ENCODE measurements at regions not wholly inside any gene's neighbourhood (a gene's known extent, or its start where the extent isn't known, plus 50 kb on each side); places are given as distances from the start of the nearest gene placed in this dataset.

- no CpG with 5 or more reads among the region's 2 CpGs for WGBS (ENCODE audit: insufficient coverage)
- no peak for DNase-seq (ENCODE audit: low read depth in 4 of 6, low spot score in 6 of 6)
- no peak overlapping the region for H3K27ac ChIP-seq (ENCODE audit: low read depth, low read length)
- peaks cover 2% of the 10 kb centered on the region for H3K27me3 ChIP-seq (ENCODE audit: control insufficient read depth, insufficient read depth, low read length)
- H3K9me3 ChIP-seq (ENCODE audit: control insufficient read depth, insufficient read depth, low read length), result no peaks in the 10 kb centered on the region
- peaks cover 4% of the 10 kb centered on the region for H3K4me1 ChIP-seq (ENCODE audit: control insufficient read depth, insufficient read depth, low read length)
- no peak overlapping the region for H3K4me3 ChIP-seq (ENCODE audit: low read depth, low read length)
- no peaks in the 10 kb centered on the region for H3K36me3 ChIP-seq (ENCODE audit: control insufficient read depth, insufficient read depth, low read length)
These were observed 311.6 kb upstream of the CLINT1 start for GRCh38 chr5:158170534-158170933.

DNA sequence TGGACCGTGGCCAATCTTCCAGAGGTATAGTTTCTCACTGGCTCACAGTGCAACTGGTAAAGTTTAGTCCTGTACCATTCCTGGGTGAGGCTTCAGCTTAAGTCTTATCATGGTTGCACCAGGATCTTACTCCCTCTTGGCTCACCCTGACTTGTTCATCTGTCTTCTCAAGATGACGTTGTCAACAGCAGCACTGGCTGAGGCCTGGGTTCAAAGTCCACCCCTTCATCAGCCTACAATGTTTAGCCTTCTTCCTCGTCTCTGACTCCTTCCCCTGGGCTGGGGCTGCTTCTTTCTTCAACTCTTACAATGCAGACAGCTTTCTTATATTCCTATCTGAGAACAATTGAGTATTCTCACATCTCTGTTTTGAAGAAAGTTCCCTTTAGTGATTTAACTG lies 311.1 kb upstream of the CLINT1 start:
- Histone ChIP-seq H3K4me3 (ENCODE audit: low read depth, low read length) (no peak overlapping the region), H3K36me3 (ENCODE audit: control insufficient read depth, insufficient read depth, low read length) (no peaks in the 10 kb centered on the region), H3K4me1 (ENCODE audit: control insufficient read depth, insufficient read depth, low read length) (no peaks in the 10 kb centered on the region), H3K27me3 (ENCODE audit: control insufficient read depth, insufficient read depth, low read length) (peaks cover 2% of the 10 kb centered on the region), H3K27ac (ENCODE audit: low read depth, low read length) (no peak overlapping the region), H3K9me3 (ENCODE audit: control insufficient read depth, insufficient read depth, low read length) (no peaks in the 10 kb centered on the region)
- WGBS (ENCODE audit: insufficient coverage), result 70% methylated on average over 3 of the region's 3 CpGs
- no peak for DNase-seq (ENCODE audit: low read depth in 4 of 6, low spot score in 6 of 6)

- no peaks in the 10 kb centered on the region for H3K36me3 ChIP-seq (ENCODE audit: control insufficient read depth, insufficient read depth, low read length)
- 76% methylated on average over 4 of the region's 5 CpGs for WGBS (ENCODE audit: insufficient coverage)
These were observed 307.5 kb upstream of the CLINT1 start for GRCh38 chr5:158166424-158166823.

DNA sequence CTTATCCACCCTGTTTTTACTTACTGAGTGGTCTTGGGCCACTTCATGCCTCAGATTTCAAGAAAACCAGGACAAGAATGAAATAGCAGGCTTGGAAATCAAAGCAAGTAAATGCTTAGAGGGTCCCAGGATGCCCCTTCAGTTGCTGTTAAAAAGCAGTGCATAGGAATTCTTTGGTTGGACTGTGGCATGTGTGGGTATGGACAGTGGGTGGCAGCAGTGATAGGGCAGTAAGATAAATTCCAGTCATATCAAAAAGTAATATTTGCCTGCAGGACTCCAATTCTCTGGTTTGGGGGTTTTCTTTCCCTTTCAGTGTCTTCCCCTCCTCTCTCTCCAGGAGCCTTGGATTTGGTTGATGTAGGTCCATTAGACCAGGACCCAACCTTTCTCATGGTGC lies 306.7 kb upstream of the CLINT1 start:
- Histone ChIP-seq H3K4me3 (ENCODE audit: low read depth, low read length) (no peak overlapping the region), H3K4me1 (ENCODE audit: control insufficient read depth, insufficient read depth, low read length) (no peaks in the 10 kb centered on the region), H3K27me3 (ENCODE audit: control insufficient read depth, insufficient read depth, low read length) (no peaks in the 10 kb centered on the region), H3K9me3 (ENCODE audit: control insufficient read depth, insufficient read depth, low read length) (no peaks in the 10 kb centered on the region), H3K27ac (ENCODE audit: low read depth, low read length) (no peak overlapping the region), H3K36me3 (ENCODE audit: control insufficient read depth, insufficient read depth, low read length) (no peaks in the 10 kb centered on the region)
- no peak for DNase-seq (ENCODE audit: low read depth in 4 of 6, low spot score in 6 of 6)

More at GRCh38 chr5:158166424-158166823, 307.5 kb upstream of the CLINT1 start:
- DNase-seq (ENCODE audit: low read depth in 4 of 6, low spot score in 6 of 6), result no peak
- H3K27ac ChIP-seq (ENCODE audit: low read depth, low read length), result no peak overlapping the region
- no peaks in the 10 kb centered on the region for H3K4me1 ChIP-seq (ENCODE audit: control insufficient read depth, insufficient read depth, low read length)
- peaks cover 2% of the 10 kb centered on the region for H3K27me3 ChIP-seq (ENCODE audit: control insufficient read depth, insufficient read depth, low read length)
- H3K9me3 ChIP-seq (ENCODE audit: control insufficient read depth, insufficient read depth, low read length), result no peaks in the 10 kb centered on the region
- H3K4me3 ChIP-seq (ENCODE audit: low read depth, low read length), result no peak overlapping the region

GRCh38 chr5:158164296-158165047 lies 305.5 kb upstream of the CLINT1 start:
- H3K4me3 ChIP-seq (ENCODE audit: low read depth, low read length), result no peak overlapping the region
- H3K27ac ChIP-seq (ENCODE audit: low read depth, low read length), result no peak overlapping the region
- 36% methylated on average over 1 of the region's 4 CpGs for WGBS (ENCODE audit: insufficient coverage)

GRCh38 chr5:158163451-158164295 lies 304.7 kb upstream of the CLINT1 start:
- H3K4me1 ChIP-seq (ENCODE audit: control insufficient read depth, insufficient read depth, low read length), result no peaks in the 10 kb centered on the region
- no peaks in the 10 kb centered on the region for H3K27me3 ChIP-seq (ENCODE audit: control insufficient read depth, insufficient read depth, low read length)
- H3K27ac ChIP-seq (ENCODE audit: low read depth, low read length), result no peak overlapping the region
- H3K4me3 ChIP-seq (ENCODE audit: low read depth, low read length), result no peak overlapping the region
- no CpG with 5 or more reads among the region's 9 CpGs for WGBS (ENCODE audit: insufficient coverage)
- no peaks in the 10 kb centered on the region for H3K36me3 ChIP-seq (ENCODE audit: control insufficient read depth, insufficient read depth, low read length)
- no peaks in the 10 kb centered on the region for H3K9me3 ChIP-seq (ENCODE audit: control insufficient read depth, insufficient read depth, low read length)
- DNase-seq (ENCODE audit: low read depth in 4 of 6, low spot score in 6 of 6), result no peak

More at GRCh38 chr5:158164296-158165047, 305.5 kb upstream of the CLINT1 start:
- H3K9me3 ChIP-seq (ENCODE audit: control insufficient read depth, insufficient read depth, low read length), result no peaks in the 10 kb centered on the region
- H3K36me3 ChIP-seq (ENCODE audit: control insufficient read depth, insufficient read depth, low read length), result no peaks in the 10 kb centered on the region
- peak in 1 of 6 donors; percentile 71 for DNase-seq (ENCODE audit: low read depth in 4 of 6, low spot score in 6 of 6)
- H3K4me1 ChIP-seq (ENCODE audit: control insufficient read depth, insufficient read depth, low read length), result no peaks in the 10 kb centered on the region
- H3K27me3 ChIP-seq (ENCODE audit: control insufficient read depth, insufficient read depth, low read length), result no peaks in the 10 kb centered on the region

GRCh38 chr5:158162479-158163034 lies 303.6 kb upstream of the CLINT1 start:
- H3K9me3 ChIP-seq (ENCODE audit: control insufficient read depth, insufficient read depth, low read length), result no peaks in the 10 kb centered on the region
- H3K4me3 ChIP-seq (ENCODE audit: low read depth, low read length), result no peak overlapping the region
- DNase-seq (ENCODE audit: low read depth in 4 of 6, low spot score in 6 of 6), result peak in 1 of 6 donors; percentile 85
- no peaks in the 10 kb centered on the region for H3K27me3 ChIP-seq (ENCODE audit: control insufficient read depth, insufficient read depth, low read length)
- WGBS (ENCODE audit: insufficient coverage), result no CpG with 5 or more reads among the region's 11 CpGs
- no peak overlapping the region for H3K27ac ChIP-seq (ENCODE audit: low read depth, low read length)
- no peaks in the 10 kb centered on the region for H3K36me3 ChIP-seq (ENCODE audit: control insufficient read depth, insufficient read depth, low read length)
- no peaks in the 10 kb centered on the region for H3K4me1 ChIP-seq (ENCODE audit: control insufficient read depth, insufficient read depth, low read length)

DNA sequence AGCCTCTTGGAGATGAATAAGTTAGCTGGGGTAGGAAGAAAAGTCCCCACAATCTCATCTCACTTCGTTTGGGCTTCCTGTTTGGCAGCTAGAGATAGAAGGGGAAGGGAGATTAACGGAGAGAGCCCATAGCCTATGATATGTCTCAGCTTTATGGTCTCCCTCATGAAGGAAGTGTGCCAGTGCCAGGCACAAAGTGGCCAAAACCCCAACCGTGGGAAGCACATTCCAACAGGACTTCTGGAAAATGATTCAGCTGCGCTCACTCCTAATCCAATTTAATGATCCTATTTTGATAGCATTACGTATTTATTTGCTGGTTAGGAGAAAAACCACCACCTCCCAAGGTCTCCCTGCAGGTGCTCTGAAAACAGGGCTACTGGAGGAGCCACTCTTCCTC lies 303.1 kb upstream of the CLINT1 start:
- no peak overlapping the region for H3K4me3 ChIP-seq (ENCODE audit: low read depth, low read length)
- H3K27ac ChIP-seq (ENCODE audit: low read depth, low read length), result no peak overlapping the region
- H3K4me1 ChIP-seq (ENCODE audit: control insufficient read depth, insufficient read depth, low read length), result no peaks in the 10 kb centered on the region
- no peaks in the 10 kb centered on the region for H3K27me3 ChIP-seq (ENCODE audit: control insufficient read depth, insufficient read depth, low read length)
- no peak for DNase-seq (ENCODE audit: low read depth in 4 of 6, low spot score in 6 of 6)
- H3K36me3 ChIP-seq (ENCODE audit: control insufficient read depth, insufficient read depth, low read length), result no peaks in the 10 kb centered on the region
- WGBS (ENCODE audit: insufficient coverage), result no CpG with 5 or more reads among the region's 5 CpGs
- no peaks in the 10 kb centered on the region for H3K9me3 ChIP-seq (ENCODE audit: control insufficient read depth, insufficient read depth, low read length)

DNA sequence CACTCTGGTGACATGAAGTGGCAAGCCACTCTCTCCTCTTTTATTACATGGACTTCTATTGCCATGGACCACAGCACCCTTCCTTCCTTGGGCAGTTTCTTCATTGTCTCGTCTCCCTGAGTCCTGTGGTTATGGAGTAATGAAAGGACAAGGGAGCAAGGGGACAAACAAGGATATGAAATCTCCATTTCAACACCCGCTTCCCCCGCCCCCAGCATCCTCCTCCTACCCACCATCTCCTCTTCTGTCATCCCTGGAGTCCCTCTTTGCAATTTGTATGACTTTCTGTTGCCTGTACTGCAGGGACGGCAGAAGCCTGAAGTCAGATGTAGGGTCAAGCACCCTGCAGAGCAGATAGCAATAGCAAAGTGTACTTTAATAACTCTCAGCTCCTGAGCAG lies 300.7 kb upstream of the CLINT1 start:
- 50% methylated on average over 1 of the region's 4 CpGs for WGBS (ENCODE audit: insufficient coverage)
- H3K9me3 ChIP-seq (ENCODE audit: control insufficient read depth, insufficient read depth, low read length), result no peaks in the 10 kb centered on the region
- no peak overlapping the region for H3K4me3 ChIP-seq (ENCODE audit: low read depth, low read length)
- H3K27ac ChIP-seq (ENCODE audit: low read depth, low read length), result no peak overlapping the region
- H3K4me1 ChIP-seq (ENCODE audit: control insufficient read depth, insufficient read depth, low read length), result no peaks in the 10 kb centered on the region
- no peak for DNase-seq (ENCODE audit: low read depth in 4 of 6, low spot score in 6 of 6)
- H3K27me3 ChIP-seq (ENCODE audit: control insufficient read depth, insufficient read depth, low read length), result no peaks in the 10 kb centered on the region
- no peaks in the 10 kb centered on the region for H3K36me3 ChIP-seq (ENCODE audit: control insufficient read depth, insufficient read depth, low read length)

All from spinal cord (tissue), 9 donors.